ENCODE measurements at regions not wholly inside any gene's neighbourhood (a gene's known extent, or its start where the extent isn't known, plus 50 kb on each side); places are given as distances from the start of the nearest gene placed in this dataset.

- TF ChIP-seq CTCF (IDR thresholded peaks at IDR 0.05 in 4 of 5, conservative IDR thresholded peaks at IDR 0.05 in 1 of 5) = no peak
- TF ChIP-seq POLR2A (IDR thresholded peaks at IDR 0.05) = no peak
Measured at GRCh38 chr6:8588176-8588575, 152.8 kb upstream of the SLC35B3 start.

Measured in gastrocnemius medialis (tissue), 4 donors.